Tibial nerve (tissue), 4 donors: ENCODE measurements at regions not wholly inside any gene's neighbourhood (a gene's known extent, or its start where the extent isn't known, plus 50 kb on each side); places are given as distances from the start of the nearest gene placed in this dataset.

Experiments used
- CTCF ChIP-seq, 5 experiments: fragments of 200-600 bp in 3 of 5; fragments of 450-650 bp in 2 of 5; sonication (generic) in 3 of 5; IDR thresholded peaks; one replicate each; pipeline ENCODE4 v1.5.1; 2016 to 2019; ENCODE audit warnings: antibody characterized with exemption in 5 of 5, mild to moderate bottlenecking in 3 of 5, moderate library complexity in 2 of 5
- EP300 ChIP-seq, 2 donors: sonication (generic); formaldehyde crosslinking; IDR thresholded peaks; one replicate each; pipeline ENCODE4 v1.6.1; 2017; ENCODE audit warnings: antibody characterized with exemption in 2 of 2, mild to moderate bottlenecking in 1 of 2
- POLR2A ChIP-seq, 2 donors: fragments of 450-650 bp; IDR thresholded peaks; one replicate each; pipeline ENCODE4 v1.6.1; 2017; ENCODE audit warnings: antibody characterized with exemption in 2 of 2, mild to moderate bottlenecking in 2 of 2, moderate library complexity in 2 of 2

- TF ChIP-seq POLR2A (IDR thresholded peaks at IDR 0.05) (no peak), EP300 (IDR thresholded peaks at IDR 0.05) (no peak), CTCF (IDR thresholded peaks at IDR 0.05) (no peak)
These were observed 89.3 kb upstream of the ADAMTS16 start for GRCh38 chr5:5050801-5051200.
